ENCODE measurements at regions not wholly inside any gene's neighbourhood (a gene's known extent, or its start where the extent isn't known, plus 50 kb on each side); places are given as distances from the start of the nearest gene placed in this dataset.
A peak's percentile ranks its signal among the peaks of the same experiment; 100 is the strongest.
"Not testable (repeated sequence)": the region's sequence is repeated elsewhere in the genome, so short reads cannot be mapped to it uniquely, and the experiment has no call there.

GRCh38 chr6:106779552-106779951 lies 150.2 kb downstream of the QRSL1 start:
- H3K27ac Mint-ChIP-seq; H3K4me1 Mint-ChIP-seq; H3K36me3 Mint-ChIP-seq (ENCODE audit: low read depth); POLR2A ChIA-PET; H3K4me3 Mint-ChIP-seq; H3K9me3 Mint-ChIP-seq; CTCF ChIA-PET; H3K27me3 Mint-ChIP-seq; DNase-seq: not testable (repeated sequence)

- no peaks in the 10 kb centered on the region for H3K4me1 Mint-ChIP-seq
- ChIA-PET POLR2A (no interaction called here), CTCF (no interaction called here)
- no peak overlapping the region for H3K4me3 Mint-ChIP-seq
- peaks cover 9% of the 10 kb centered on the region for H3K9me3 Mint-ChIP-seq
- peak overlapping the region; percentile 50 for H3K27ac Mint-ChIP-seq
- no peak for DNase-seq
- peaks cover 5% of the 10 kb centered on the region for H3K27me3 Mint-ChIP-seq
- H3K36me3 Mint-ChIP-seq (ENCODE audit: low read depth) = no peaks in the 10 kb centered on the region
Observed at GRCh38 chr6:106778943-106779342, 149.6 kb downstream of the QRSL1 start.

GRCh38 chr6:106773996-106774629 lies 144.7 kb downstream of the QRSL1 start:
- no peak overlapping the region for H3K27ac Mint-ChIP-seq
- peaks cover 9% of the 10 kb centered on the region for H3K27me3 Mint-ChIP-seq
- CTCF ChIA-PET = interaction anchor here (0.7 to 1.5 kb wide), 2 partner anchors 20 to 41 kb away, joined by 3 to 4 read pairs; no protein-coding TSS in a partner anchor
- no peaks in the 10 kb centered on the region for H3K36me3 Mint-ChIP-seq (ENCODE audit: low read depth)
- no peaks in the 10 kb centered on the region for H3K4me1 Mint-ChIP-seq
- no peak overlapping the region for H3K4me3 Mint-ChIP-seq
- peaks cover 10% of the 10 kb centered on the region for H3K9me3 Mint-ChIP-seq
- DNase-seq = no peak
- POLR2A ChIA-PET = no interaction called here

GRCh38 chr6:106773522-106773921 lies 144.1 kb downstream of the QRSL1 start:
- Mint-ChIP-seq H3K9me3 (peaks cover 9% of the 10 kb centered on the region), H3K4me3 (no peak overlapping the region), H3K4me1 (no peaks in the 10 kb centered on the region), H3K27ac (no peak overlapping the region), H3K36me3 (ENCODE audit: low read depth) (no peaks in the 10 kb centered on the region), H3K27me3 (peaks cover 9% of the 10 kb centered on the region)
- POLR2A ChIA-PET = no interaction called here
- no peak for DNase-seq
- CTCF ChIA-PET = interaction anchor here (1.5 kb wide), 1 partner anchor 19 kb away, joined by 3 read pairs; no protein-coding TSS in a partner anchor

GRCh38 chr6:106772270-106773142 lies 143.1 kb downstream of the QRSL1 start:
- peaks cover 9% of the 10 kb centered on the region for H3K9me3 Mint-ChIP-seq
- CTCF ChIA-PET = interaction anchor here (0.5 to 1.5 kb wide), 2 partner anchors 18 to 31 kb away, joined by 3 to 5 read pairs; no protein-coding TSS in a partner anchor
- peaks cover 9% of the 10 kb centered on the region for H3K27me3 Mint-ChIP-seq
- no peak overlapping the region for H3K27ac Mint-ChIP-seq
- no peaks in the 10 kb centered on the region for H3K4me1 Mint-ChIP-seq
- DNase-seq = no peak
- H3K4me3 Mint-ChIP-seq = no peak overlapping the region
- no peaks in the 10 kb centered on the region for H3K36me3 Mint-ChIP-seq (ENCODE audit: low read depth)
- POLR2A ChIA-PET = no interaction called here

GRCh38 chr6:106771822-106772221 lies 142.4 kb downstream of the QRSL1 start:
- Mint-ChIP-seq H3K4me3 (no peak overlapping the region), H3K4me1 (no peaks in the 10 kb centered on the region), H3K27me3 (peaks cover 9% of the 10 kb centered on the region), H3K36me3 (ENCODE audit: low read depth) (no peaks in the 10 kb centered on the region), H3K9me3 (peaks cover 9% of the 10 kb centered on the region), H3K27ac (no peak overlapping the region)
- ChIA-PET POLR2A (no interaction called here), CTCF (interaction anchor here (0.5 to 1.5 kb wide), 2 partner anchors 26 to 31 kb away, joined by 3 to 5 read pairs; no protein-coding TSS in a partner anchor)
- DNase-seq = no peak

- ChIA-PET POLR2A (no interaction called here), CTCF (interaction anchor here (1.5 kb wide), 1 partner anchor 25 kb away, joined by 3 read pairs; no protein-coding TSS in a partner anchor)
- peaks cover 9% of the 10 kb centered on the region for H3K9me3 Mint-ChIP-seq
- H3K4me1 Mint-ChIP-seq = no peaks in the 10 kb centered on the region
- peaks cover 9% of the 10 kb centered on the region for H3K27me3 Mint-ChIP-seq
- H3K4me3 Mint-ChIP-seq = no peak overlapping the region
- H3K36me3 Mint-ChIP-seq (ENCODE audit: low read depth) = no peaks in the 10 kb centered on the region
- H3K27ac Mint-ChIP-seq = no peak overlapping the region
- no peak for DNase-seq
Observed at GRCh38 chr6:106770663-106771062, 141.3 kb downstream of the QRSL1 start.

- no peak overlapping the region for H3K27ac Mint-ChIP-seq
- ChIA-PET CTCF (interaction anchor here (1.5 kb wide), 1 partner anchor 24 kb away, joined by 3 read pairs; no protein-coding TSS in a partner anchor), POLR2A (no interaction called here)
- no peak for DNase-seq
- H3K4me3 Mint-ChIP-seq = no peak overlapping the region
- peaks cover 9% of the 10 kb centered on the region for H3K9me3 Mint-ChIP-seq
- H3K36me3 Mint-ChIP-seq (ENCODE audit: low read depth) = no peaks in the 10 kb centered on the region
- no peaks in the 10 kb centered on the region for H3K4me1 Mint-ChIP-seq
- H3K27me3 Mint-ChIP-seq = peaks cover 9% of the 10 kb centered on the region
Observed at GRCh38 chr6:106770081-106770480, 140.7 kb downstream of the QRSL1 start.

- Mint-ChIP-seq H3K9me3 (peaks cover 9% of the 10 kb centered on the region), H3K4me1 (no peaks in the 10 kb centered on the region), H3K27me3 (peaks cover 7% of the 10 kb centered on the region), H3K36me3 (ENCODE audit: low read depth) (no peaks in the 10 kb centered on the region), H3K27ac (no peak overlapping the region), H3K4me3 (no peak overlapping the region)
- ChIA-PET CTCF (no interaction called here), POLR2A (no interaction called here)
- no peak for DNase-seq
Observed at GRCh38 chr6:106767271-106767670, 137.9 kb downstream of the QRSL1 start.

- peaks cover 13% of the 10 kb centered on the region for H3K9me3 Mint-ChIP-seq
- H3K4me1 Mint-ChIP-seq = no peaks in the 10 kb centered on the region
- DNase-seq = no peak
- ChIA-PET CTCF (no interaction called here), POLR2A (no interaction called here)
- no peaks in the 10 kb centered on the region for H3K36me3 Mint-ChIP-seq (ENCODE audit: low read depth)
- H3K4me3 Mint-ChIP-seq = no peak overlapping the region
- no peak overlapping the region for H3K27ac Mint-ChIP-seq
- H3K27me3 Mint-ChIP-seq = peaks cover 4% of the 10 kb centered on the region
Observed at GRCh38 chr6:106766201-106766600, 136.8 kb downstream of the QRSL1 start.

GRCh38 chr6:106765496-106765895 lies 136.1 kb downstream of the QRSL1 start:
- H3K9me3 Mint-ChIP-seq = peaks cover 7% of the 10 kb centered on the region
- no peaks in the 10 kb centered on the region for H3K4me1 Mint-ChIP-seq
- DNase-seq = no peak
- H3K27me3 Mint-ChIP-seq = peaks cover 2% of the 10 kb centered on the region
- H3K27ac Mint-ChIP-seq = no peak overlapping the region
- no peak overlapping the region for H3K4me3 Mint-ChIP-seq
- ChIA-PET POLR2A (no interaction called here), CTCF (no interaction called here)
- H3K36me3 Mint-ChIP-seq (ENCODE audit: low read depth) = no peaks in the 10 kb centered on the region

- Mint-ChIP-seq H3K36me3 (ENCODE audit: low read depth) (no peaks in the 10 kb centered on the region), H3K27me3 (peaks cover 2% of the 10 kb centered on the region), H3K27ac (no peak overlapping the region), H3K4me1 (no peaks in the 10 kb centered on the region), H3K4me3 (no peak overlapping the region), H3K9me3 (peaks cover 7% of the 10 kb centered on the region)
- CTCF ChIA-PET = no interaction called here
- POLR2A ChIA-PET = no interaction called here
- no peak for DNase-seq
Observed at GRCh38 chr6:106764353-106764980, 135.1 kb downstream of the QRSL1 start.

- no peaks in the 10 kb centered on the region for H3K27me3 Mint-ChIP-seq
- no peaks in the 10 kb centered on the region for H3K4me1 Mint-ChIP-seq
- no peaks in the 10 kb centered on the region for H3K36me3 Mint-ChIP-seq (ENCODE audit: low read depth)
- DNase-seq = no peak
- peaks cover 5% of the 10 kb centered on the region for H3K9me3 Mint-ChIP-seq
- no peak overlapping the region for H3K27ac Mint-ChIP-seq
- POLR2A ChIA-PET = no interaction called here
- no peak overlapping the region for H3K4me3 Mint-ChIP-seq
- CTCF ChIA-PET = no interaction called here
Observed at GRCh38 chr6:106763361-106763760, 134.0 kb downstream of the QRSL1 start.
